Activated T-helper 2 cell treated with anti-CD3 and anti-CD28 coated beads, Interferon-gamma antibody, Interleukin-2, Interleukin-4, amounts not matched to agents 10 μg/mL and 5 μg/mL and 100 μg/mL, durations not matched to agents 14 hours and 24 hours and 36 hours (primary cell): ENCODE measurements at regions not wholly inside any gene's neighbourhood (a gene's known extent, or its start where the extent isn't known, plus 50 kb on each side); places are given as distances from the start of the nearest gene placed in this dataset.
"Not testable (repeated sequence)": the region's sequence is repeated elsewhere in the genome, so short reads cannot be mapped to it uniquely, and the experiment has no call there.

ENCODE experiments used
- DNase-seq: peaks from one replicate; pipeline ENCODE4 v3.0.0; 2021; ENCODE audit warnings: low spot score
- H3K27ac Mint-ChIP-seq: one replicate; pipeline ENCODE4 v1.8.0; 2021; ENCODE audit warnings: mixed read lengths
- H3K27me3 Mint-ChIP-seq: one replicate; pipeline ENCODE4 v1.8.0; 2021; ENCODE audit warnings: low read depth, mixed read lengths
- H3K36me3 Mint-ChIP-seq: one replicate; pipeline ENCODE4 v1.8.0; 2021; ENCODE audit warnings: low read depth, mixed read lengths
- H3K4me1 Mint-ChIP-seq: one replicate; pipeline ENCODE4 v1.8.0; 2021; ENCODE audit warnings: low read depth, mixed read lengths
- H3K4me3 Mint-ChIP-seq: one replicate; pipeline ENCODE4 v1.8.0; 2021; ENCODE audit warnings: low read depth, mild to moderate bottlenecking, moderate library complexity, mixed read lengths
- H3K9me3 Mint-ChIP-seq: one replicate; pipeline ENCODE4 v1.8.0; 2021; ENCODE audit warnings: mixed read lengths
- intact Hi-C: fragments of 100-400 bp; cut with micrococcal nuclease; formaldehyde crosslinking; loops from one replicate; pipeline ENCODE4 v1.15.1; 2023

DNA sequence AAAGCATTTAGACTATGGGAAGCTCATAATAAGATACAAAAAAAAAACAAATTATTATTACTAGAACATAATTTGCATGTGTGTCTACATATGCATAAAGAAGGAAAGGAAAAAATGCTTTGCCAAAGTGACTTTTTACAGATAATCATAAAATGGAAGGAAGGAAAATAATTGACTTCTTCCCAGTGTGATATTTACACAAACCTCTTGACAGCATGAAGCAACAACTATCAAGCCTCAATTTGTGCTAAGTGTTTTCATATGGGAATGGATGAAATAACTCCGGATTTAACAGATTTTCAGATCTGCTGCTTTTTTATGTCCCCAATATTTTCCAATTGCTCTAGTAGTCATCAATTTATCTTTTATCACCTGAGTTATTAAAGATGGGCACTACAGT is 275.9 kb upstream of the REG3G start:
- H3K9me3 Mint-ChIP-seq, result peaks cover 11% of the 10 kb centered on the region
- intact Hi-C loops, result no loop called here
- H3K27ac Mint-ChIP-seq, result no peak overlapping the region
- no peak overlapping the region for H3K4me3 Mint-ChIP-seq
- H3K27me3 Mint-ChIP-seq, result no peaks in the 10 kb centered on the region
- no peak for DNase-seq
- H3K4me1 Mint-ChIP-seq, result no peaks in the 10 kb centered on the region
- H3K36me3 Mint-ChIP-seq, result no peaks in the 10 kb centered on the region

DNA sequence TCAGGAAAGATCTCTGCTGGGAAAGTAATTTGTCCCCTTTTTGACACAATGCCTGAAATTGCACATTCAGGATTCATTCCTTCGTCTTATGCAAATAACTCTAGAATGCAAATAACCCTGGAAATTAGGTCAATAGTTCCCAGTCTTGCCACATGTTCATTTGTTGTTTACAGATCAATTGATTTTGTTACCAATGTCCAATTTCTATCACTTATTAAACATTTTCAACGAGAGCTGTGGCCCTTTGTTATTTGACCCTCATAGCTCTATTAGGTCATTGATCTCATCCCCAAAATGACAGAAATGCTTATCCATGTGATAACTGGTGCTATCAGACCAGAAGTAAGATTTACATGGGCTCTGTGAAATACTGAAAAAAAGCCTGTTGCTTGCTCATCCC is 275.3 kb upstream of the REG3G start:
- Mint-ChIP-seq H3K27ac (no peak overlapping the region), H3K4me1 (no peaks in the 10 kb centered on the region), H3K36me3 (no peaks in the 10 kb centered on the region), H3K27me3 (no peaks in the 10 kb centered on the region), H3K4me3 (no peak overlapping the region), H3K9me3 (peaks cover 11% of the 10 kb centered on the region)
- DNase-seq, result no peak
- intact Hi-C loops, result no loop called here

GRCh38 chr2:78754930-78755329 is 270.6 kb upstream of the REG3G start:
- H3K27ac Mint-ChIP-seq, result no peak overlapping the region
- H3K4me3 Mint-ChIP-seq, result no peak overlapping the region
- no peak for DNase-seq
- intact Hi-C loops, result no loop called here
- H3K9me3 Mint-ChIP-seq, result peaks cover 30% of the 10 kb centered on the region
- no peaks in the 10 kb centered on the region for H3K4me1 Mint-ChIP-seq
- no peaks in the 10 kb centered on the region for H3K27me3 Mint-ChIP-seq
- H3K36me3 Mint-ChIP-seq, result no peaks in the 10 kb centered on the region

GRCh38 chr2:78757191-78757590 is 268.3 kb upstream of the REG3G start:
- Mint-ChIP-seq H3K9me3 (peaks cover 42% of the 10 kb centered on the region), H3K36me3 (no peaks in the 10 kb centered on the region), H3K4me3 (no peak overlapping the region), H3K27ac (no peak overlapping the region), H3K4me1 (no peaks in the 10 kb centered on the region), H3K27me3 (no peaks in the 10 kb centered on the region)
- DNase-seq, result no peak
- intact Hi-C loops, result no loop called here

DNA sequence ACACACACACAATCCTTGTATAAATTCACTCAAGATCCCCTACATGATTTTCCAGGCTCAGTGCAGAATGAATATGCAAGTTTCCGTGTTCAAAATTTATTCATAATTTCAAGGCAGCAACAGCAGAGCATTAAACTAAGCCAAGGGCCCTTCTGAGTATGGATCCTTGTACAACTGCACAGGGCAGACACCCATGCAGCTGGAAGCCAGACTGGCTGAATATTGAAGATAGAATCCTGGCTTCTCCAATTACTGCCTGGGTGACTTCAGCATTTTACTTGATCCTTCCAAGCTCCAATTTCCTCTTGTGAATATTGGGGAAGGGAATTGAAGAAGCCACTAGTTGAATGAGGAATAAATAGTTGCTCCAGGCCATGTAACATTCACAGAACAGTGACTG is 267.9 kb upstream of the REG3G start:
- H3K27me3 Mint-ChIP-seq, result no peaks in the 10 kb centered on the region
- intact Hi-C loops, result no loop called here

GRCh38 chr2:78758765-78759164 is 266.7 kb upstream of the REG3G start:
- intact Hi-C loops, H3K4me3 Mint-ChIP-seq, DNase-seq, H3K36me3 Mint-ChIP-seq, H3K27me3 Mint-ChIP-seq, H3K4me1 Mint-ChIP-seq, H3K27ac Mint-ChIP-seq: not testable (repeated sequence)
- peaks cover 58% of the 10 kb centered on the region for H3K9me3 Mint-ChIP-seq

More for the DNA sequence above, 267.9 kb upstream of the REG3G start:
- Mint-ChIP-seq H3K4me1 (no peaks in the 10 kb centered on the region), H3K9me3 (peaks cover 47% of the 10 kb centered on the region), H3K4me3 (no peak overlapping the region), H3K36me3 (no peaks in the 10 kb centered on the region), H3K27ac (no peak overlapping the region)
- no peak for DNase-seq

GRCh38 chr2:78766459-78766858 is 259.0 kb upstream of the REG3G start:
- Mint-ChIP-seq H3K4me3 (no peak overlapping the region), H3K27ac (no peak overlapping the region), H3K27me3 (no peaks in the 10 kb centered on the region), H3K9me3 (peaks cover 57% of the 10 kb centered on the region), H3K4me1 (no peaks in the 10 kb centered on the region), H3K36me3 (no peaks in the 10 kb centered on the region)
- intact Hi-C loops, result no loop called here
- no peak for DNase-seq

- H3K9me3 Mint-ChIP-seq, result peaks cover 44% of the 10 kb centered on the region
- no peak overlapping the region for H3K4me3 Mint-ChIP-seq
- intact Hi-C loops, result no loop called here
- no peaks in the 10 kb centered on the region for H3K4me1 Mint-ChIP-seq
- H3K27ac Mint-ChIP-seq, result no peak overlapping the region
- no peak for DNase-seq
- no peaks in the 10 kb centered on the region for H3K27me3 Mint-ChIP-seq
- H3K36me3 Mint-ChIP-seq, result no peaks in the 10 kb centered on the region
Observed at GRCh38 chr2:78768016-78768415, 257.5 kb upstream of the REG3G start.

DNA sequence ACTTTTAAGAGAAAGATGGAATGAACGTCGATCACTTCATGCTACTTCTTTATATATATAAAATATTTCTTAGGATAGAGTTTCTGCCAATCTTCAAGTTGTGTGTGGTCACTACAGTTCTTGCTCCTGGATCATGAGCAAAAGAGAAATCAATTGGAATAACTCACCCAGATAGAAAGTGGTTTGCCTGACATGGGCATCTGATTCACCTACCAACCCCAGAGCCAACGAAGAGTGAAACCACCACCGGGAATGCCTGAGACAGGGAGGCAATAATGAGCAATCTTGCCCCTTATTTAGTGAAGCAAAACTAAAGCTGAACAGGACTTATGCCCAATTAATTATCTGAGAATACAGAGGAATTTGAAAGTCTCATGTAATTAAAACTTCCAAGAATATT is 250.2 kb upstream of the REG3G start:
- Mint-ChIP-seq H3K4me1 (no peaks in the 10 kb centered on the region), H3K27me3 (no peaks in the 10 kb centered on the region), H3K4me3 (no peak overlapping the region), H3K9me3 (peaks cover 55% of the 10 kb centered on the region), H3K36me3 (no peaks in the 10 kb centered on the region), H3K27ac (no peak overlapping the region)
- no peak for DNase-seq
- intact Hi-C loops, result no loop called here

GRCh38 chr2:78778756-78779510 is 246.6 kb upstream of the REG3G start:
- intact Hi-C loops, result no loop called here
- H3K9me3 Mint-ChIP-seq, result peaks cover 59% of the 10 kb centered on the region
- no peaks in the 10 kb centered on the region for H3K36me3 Mint-ChIP-seq

DNA sequence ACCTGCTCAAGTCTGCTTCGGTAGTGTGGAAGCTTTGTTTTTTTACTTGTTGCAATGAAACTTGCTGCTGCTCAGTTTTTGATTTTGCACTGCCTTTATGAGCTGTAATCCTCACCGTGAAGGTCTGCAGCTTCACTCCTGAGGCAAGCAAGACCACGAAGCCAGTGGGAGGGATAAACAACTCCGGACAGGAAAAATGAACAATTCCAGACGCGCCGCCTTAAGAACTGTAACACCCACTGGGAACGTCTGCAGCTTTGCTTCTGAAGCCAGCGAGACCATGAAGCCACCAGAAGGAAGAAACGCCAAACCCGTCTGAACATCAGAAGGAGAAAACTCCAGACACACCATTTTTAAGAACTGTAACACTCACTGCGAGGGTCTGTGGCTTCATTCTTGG is 245.7 kb upstream of the REG3G start:
- Mint-ChIP-seq H3K27me3 (no peaks in the 10 kb centered on the region), H3K4me3 (no peak overlapping the region), H3K36me3 (no peaks in the 10 kb centered on the region), H3K9me3 (peaks cover 60% of the 10 kb centered on the region), H3K4me1 (no peaks in the 10 kb centered on the region), H3K27ac (no peak overlapping the region)
- intact Hi-C loops, result no loop called here
- no peak for DNase-seq

More at GRCh38 chr2:78778756-78779510, 246.6 kb upstream of the REG3G start:
- H3K27me3 Mint-ChIP-seq, result no peaks in the 10 kb centered on the region
- H3K27ac Mint-ChIP-seq, result no peak overlapping the region
- H3K4me1 Mint-ChIP-seq, result no peaks in the 10 kb centered on the region
- no peak for DNase-seq
- H3K4me3 Mint-ChIP-seq, result no peak overlapping the region

- no peaks in the 10 kb centered on the region for H3K4me1 Mint-ChIP-seq
- no peak overlapping the region for H3K27ac Mint-ChIP-seq
- intact Hi-C loops, result no loop called here
- H3K27me3 Mint-ChIP-seq, result no peaks in the 10 kb centered on the region
- H3K4me3 Mint-ChIP-seq, result no peak overlapping the region
- H3K36me3 Mint-ChIP-seq, result no peaks in the 10 kb centered on the region
- peaks cover 56% of the 10 kb centered on the region for H3K9me3 Mint-ChIP-seq
- DNase-seq, result no peak
Observed at GRCh38 chr2:78780256-78780655, 245.2 kb upstream of the REG3G start.

DNA sequence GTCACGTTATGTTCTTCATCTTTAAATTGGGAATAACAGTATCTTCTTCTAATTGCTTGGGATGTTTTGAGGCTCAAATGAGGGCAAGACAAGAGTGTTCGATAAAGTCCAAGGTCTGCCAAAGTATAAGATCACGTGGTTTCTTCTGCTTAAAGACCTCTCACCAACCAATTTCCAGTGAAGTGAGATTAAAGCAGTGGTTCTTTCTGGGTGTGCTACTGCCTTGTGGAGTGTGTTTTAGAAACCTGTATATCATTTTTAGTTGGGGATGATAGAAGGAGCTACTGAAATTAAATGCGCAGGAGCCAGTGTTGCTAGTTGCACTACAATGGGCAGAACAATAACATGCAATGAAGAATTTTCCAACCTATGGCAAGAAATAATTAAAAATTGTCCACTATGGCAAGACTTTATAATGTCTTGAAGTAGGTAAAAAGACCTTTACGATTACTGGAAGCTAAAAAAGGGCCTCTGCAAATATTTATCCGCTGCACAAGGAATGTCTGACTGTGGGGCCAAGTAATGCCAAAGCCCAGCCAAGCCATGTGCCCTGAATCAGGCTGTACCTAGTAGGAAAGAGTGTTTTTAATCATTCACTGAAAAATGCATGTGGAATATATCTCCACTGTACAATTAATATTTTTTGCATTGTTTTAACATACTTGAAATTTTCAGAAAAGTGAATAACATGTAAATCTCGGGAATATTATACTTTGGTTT is 244.5 kb upstream of the REG3G start:
- H3K36me3 Mint-ChIP-seq, result no peaks in the 10 kb centered on the region

More for the DNA sequence above, 244.5 kb upstream of the REG3G start:
- Mint-ChIP-seq H3K9me3 (peaks cover 52% of the 10 kb centered on the region), H3K4me1 (no peaks in the 10 kb centered on the region), H3K27me3 (no peaks in the 10 kb centered on the region), H3K27ac (no peak overlapping the region), H3K4me3 (no peak overlapping the region)
- no peak for DNase-seq
- intact Hi-C loops, result no loop called here
